ENCODE measurements at regions not wholly inside any gene's neighbourhood (a gene's known extent, or its start where the extent isn't known, plus 50 kb on each side); places are given as distances from the start of the nearest gene placed in this dataset.

- Mint-ChIP-seq H3K27me3 (peaks cover 1% of the 10 kb centered on the region), H3K27ac (no peak overlapping the region), H3K36me3 (ENCODE audit: low read depth) (no peaks in the 10 kb centered on the region), H3K9me3 (peaks cover 4% of the 10 kb centered on the region), H3K4me1 (no peaks in the 10 kb centered on the region), H3K4me3 (no peak overlapping the region)
- DNase-seq, result no peak
- ATAC-seq, result no peak
Measured at GRCh38 chr2:19717446-19717845, 184.3 kb downstream of the TTC32 start.

GRCh38 chr2:19714926-19715325, 186.9 kb downstream of the TTC32 start:
- ATAC-seq, result no peak
- no peaks in the 10 kb centered on the region for H3K4me1 Mint-ChIP-seq
- no peak for DNase-seq
- H3K36me3 Mint-ChIP-seq (ENCODE audit: low read depth), result no peaks in the 10 kb centered on the region
- H3K27me3 Mint-ChIP-seq, result peaks cover 1% of the 10 kb centered on the region
- no peak overlapping the region for H3K27ac Mint-ChIP-seq
- H3K4me3 Mint-ChIP-seq, result no peak overlapping the region
- peaks cover 8% of the 10 kb centered on the region for H3K9me3 Mint-ChIP-seq

- no peak overlapping the region for H3K27ac Mint-ChIP-seq
- H3K36me3 Mint-ChIP-seq (ENCODE audit: low read depth), result no peaks in the 10 kb centered on the region
- DNase-seq (no peak), ATAC-seq (no peak)
- H3K27me3 Mint-ChIP-seq, result peaks cover 2% of the 10 kb centered on the region
- no peak overlapping the region for H3K4me3 Mint-ChIP-seq
- no peaks in the 10 kb centered on the region for H3K4me1 Mint-ChIP-seq
- H3K9me3 Mint-ChIP-seq, result peaks cover 8% of the 10 kb centered on the region
Measured at GRCh38 chr2:19712850-19713249, 188.9 kb downstream of the TTC32 start.

- no peak for DNase-seq
- peaks cover 8% of the 10 kb centered on the region for H3K9me3 Mint-ChIP-seq
- ATAC-seq, result peak; percentile 52
- H3K4me1 Mint-ChIP-seq, result no peaks in the 10 kb centered on the region
- H3K27me3 Mint-ChIP-seq, result peaks cover 2% of the 10 kb centered on the region
- no peak overlapping the region for H3K4me3 Mint-ChIP-seq
- H3K36me3 Mint-ChIP-seq (ENCODE audit: low read depth), result no peaks in the 10 kb centered on the region
- H3K27ac Mint-ChIP-seq, result no peak overlapping the region
Measured at GRCh38 chr2:19711470-19712372, 190.1 kb downstream of the TTC32 start.

GRCh38 chr2:19710230-19710629, 191.6 kb downstream of the TTC32 start:
- no peaks in the 10 kb centered on the region for H3K4me1 Mint-ChIP-seq
- peaks cover 2% of the 10 kb centered on the region for H3K27me3 Mint-ChIP-seq
- H3K4me3 Mint-ChIP-seq, result no peak overlapping the region
- ATAC-seq (no peak), DNase-seq (no peak)
- H3K27ac Mint-ChIP-seq, result no peak overlapping the region
- peaks cover 8% of the 10 kb centered on the region for H3K9me3 Mint-ChIP-seq
- H3K36me3 Mint-ChIP-seq (ENCODE audit: low read depth), result no peaks in the 10 kb centered on the region

- peaks cover 2% of the 10 kb centered on the region for H3K27me3 Mint-ChIP-seq
- DNase-seq (no peak), ATAC-seq (no peak)
- peaks cover 8% of the 10 kb centered on the region for H3K9me3 Mint-ChIP-seq
- no peak overlapping the region for H3K27ac Mint-ChIP-seq
- H3K4me3 Mint-ChIP-seq, result no peak overlapping the region
- H3K4me1 Mint-ChIP-seq, result no peaks in the 10 kb centered on the region
- no peaks in the 10 kb centered on the region for H3K36me3 Mint-ChIP-seq (ENCODE audit: low read depth)
Measured at GRCh38 chr2:19709553-19709952, 192.2 kb downstream of the TTC32 start.

- Mint-ChIP-seq H3K27ac (no peak overlapping the region), H3K4me3 (no peak overlapping the region), H3K4me1 (no peaks in the 10 kb centered on the region), H3K27me3 (peaks cover 2% of the 10 kb centered on the region), H3K36me3 (ENCODE audit: low read depth) (no peaks in the 10 kb centered on the region), H3K9me3 (peaks cover 8% of the 10 kb centered on the region)
- ATAC-seq, result no peak
- no peak for DNase-seq
Measured at GRCh38 chr2:19708776-19709175, 193.0 kb downstream of the TTC32 start.

GRCh38 chr2:19706332-19706731, 195.5 kb downstream of the TTC32 start:
- no peak for ATAC-seq

GRCh38 chr2:19702267-19702666, 199.5 kb downstream of the TTC32 start:
- no peaks in the 10 kb centered on the region for H3K9me3 Mint-ChIP-seq
- DNase-seq (no peak), ATAC-seq (no peak)
- no peaks in the 10 kb centered on the region for H3K36me3 Mint-ChIP-seq (ENCODE audit: low read depth)
- no peak overlapping the region for H3K27ac Mint-ChIP-seq
- H3K4me3 Mint-ChIP-seq, result no peak overlapping the region
- H3K4me1 Mint-ChIP-seq, result no peaks in the 10 kb centered on the region
- no peaks in the 10 kb centered on the region for H3K27me3 Mint-ChIP-seq

More at GRCh38 chr2:19706332-19706731, 195.5 kb downstream of the TTC32 start:
- Mint-ChIP-seq H3K4me3 (no peak overlapping the region), H3K4me1 (no peaks in the 10 kb centered on the region), H3K9me3 (peaks cover under 1% of the 10 kb centered on the region), H3K36me3 (ENCODE audit: low read depth) (no peaks in the 10 kb centered on the region), H3K27me3 (peaks cover 2% of the 10 kb centered on the region), H3K27ac (no peak overlapping the region)
- DNase-seq, result no peak

GRCh38 chr2:19700861-19701585, 200.8 kb downstream of the TTC32 start:
- ATAC-seq (no peak), DNase-seq (no peak)
- Mint-ChIP-seq H3K9me3 (peaks cover 5% of the 10 kb centered on the region), H3K27me3 (no peaks in the 10 kb centered on the region), H3K4me3 (no peak overlapping the region), H3K27ac (no peak overlapping the region), H3K36me3 (ENCODE audit: low read depth) (no peaks in the 10 kb centered on the region), H3K4me1 (no peaks in the 10 kb centered on the region)

GRCh38 chr2:19697131-19697530, 204.7 kb downstream of the TTC32 start:
- DNase-seq (no peak), ATAC-seq (no peak)
- Mint-ChIP-seq H3K4me1 (no peaks in the 10 kb centered on the region), H3K36me3 (ENCODE audit: low read depth) (no peaks in the 10 kb centered on the region), H3K27ac (no peak overlapping the region), H3K27me3 (no peaks in the 10 kb centered on the region), H3K9me3 (peaks cover 5% of the 10 kb centered on the region), H3K4me3 (no peak overlapping the region)

GRCh38 chr2:19695706-19696105, 206.1 kb downstream of the TTC32 start:
- ATAC-seq, result no peak
- H3K27ac Mint-ChIP-seq, result no peak overlapping the region
- DNase-seq, result no peak

GRCh38 chr2:19691892-19692291, 209.9 kb downstream of the TTC32 start:
- no peaks in the 10 kb centered on the region for H3K36me3 Mint-ChIP-seq (ENCODE audit: low read depth)
- DNase-seq (no peak), ATAC-seq (no peak)
- H3K27ac Mint-ChIP-seq, result no peak overlapping the region
- no peak overlapping the region for H3K4me3 Mint-ChIP-seq
- H3K9me3 Mint-ChIP-seq, result peaks cover 5% of the 10 kb centered on the region
- H3K27me3 Mint-ChIP-seq, result peaks cover 4% of the 10 kb centered on the region
- H3K4me1 Mint-ChIP-seq, result no peaks in the 10 kb centered on the region

More at GRCh38 chr2:19695706-19696105, 206.1 kb downstream of the TTC32 start:
- Mint-ChIP-seq H3K27me3 (peaks cover 4% of the 10 kb centered on the region), H3K4me1 (no peaks in the 10 kb centered on the region), H3K9me3 (peaks cover 5% of the 10 kb centered on the region), H3K4me3 (no peak overlapping the region), H3K36me3 (ENCODE audit: low read depth) (no peaks in the 10 kb centered on the region)

- no peak for DNase-seq
- Mint-ChIP-seq H3K27ac (no peak overlapping the region), H3K4me1 (no peaks in the 10 kb centered on the region), H3K36me3 (ENCODE audit: low read depth) (no peaks in the 10 kb centered on the region), H3K27me3 (peaks cover 4% of the 10 kb centered on the region), H3K4me3 (no peak overlapping the region), H3K9me3 (no peaks in the 10 kb centered on the region)
- no peak for ATAC-seq
Measured at GRCh38 chr2:19690429-19690828, 211.4 kb downstream of the TTC32 start.

GRCh38 chr2:19689646-19690168, 212.1 kb downstream of the TTC32 start:
- no peak overlapping the region for H3K4me3 Mint-ChIP-seq
- ATAC-seq, result no peak
- no peaks in the 10 kb centered on the region for H3K4me1 Mint-ChIP-seq

More at GRCh38 chr2:19689646-19690168, 212.1 kb downstream of the TTC32 start:
- H3K36me3 Mint-ChIP-seq (ENCODE audit: low read depth), result no peaks in the 10 kb centered on the region
- DNase-seq, result no peak
- peaks cover 4% of the 10 kb centered on the region for H3K27me3 Mint-ChIP-seq
- no peaks in the 10 kb centered on the region for H3K9me3 Mint-ChIP-seq
- H3K27ac Mint-ChIP-seq, result no peak overlapping the region
